ENCODE measurements at regions not wholly inside any gene's neighbourhood (a gene's known extent, or its start where the extent isn't known, plus 50 kb on each side); places are given as distances from the start of the nearest gene placed in this dataset.
"Not testable (repeated sequence)": the region's sequence is repeated elsewhere in the genome, so short reads cannot be mapped to it uniquely, and the experiment has no call there.

DNA sequence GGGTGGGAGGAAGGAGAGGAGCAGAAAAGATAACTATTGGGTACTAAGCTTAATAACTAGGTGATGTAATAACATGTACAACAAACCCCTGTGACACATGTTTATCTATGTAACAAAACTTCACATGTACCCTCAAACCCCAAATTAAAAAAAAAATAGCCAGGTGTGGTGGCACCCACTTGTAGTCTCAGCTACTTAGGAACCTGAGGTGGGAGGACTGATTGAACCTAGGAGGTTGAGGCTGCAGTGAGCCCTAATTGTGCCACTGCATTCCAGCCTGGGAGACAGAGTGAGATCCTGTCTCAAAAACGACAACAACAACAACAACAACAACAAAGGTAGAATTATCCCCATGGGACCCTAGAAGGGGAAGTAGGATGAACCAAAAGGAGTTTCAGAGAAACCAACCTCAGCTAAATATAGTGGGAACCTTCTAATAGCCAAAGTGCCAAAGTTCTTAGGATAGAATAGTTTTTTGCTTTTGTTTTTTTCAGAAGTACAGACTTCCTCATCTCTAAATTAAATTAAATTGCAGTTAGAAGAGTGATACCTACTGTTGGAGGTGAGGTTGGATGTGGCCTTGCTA, 67.9 kb upstream of the MEGF10 start:
- DNase-seq (ENCODE audit: extremely low read depth in 1 of 4, low spot score in 3 of 4); FAIRE-seq; H3K27ac ChIP-seq (ENCODE audit: extremely low read depth, low read depth, low read length); H2AFZ ChIP-seq (ENCODE audit: low read depth, low read length); H3K9ac ChIP-seq (ENCODE audit: insufficient read depth in 1 of 2, low read depth in 2 of 2, low read length in 2 of 2); intact Hi-C loops (cut with micrococcal nuclease); H3K79me2 ChIP-seq (ENCODE audit: control insufficient read depth, insufficient read depth, low read length); H3K4me1 ChIP-seq (replicated peaks in 1 of 2; ENCODE audit: control insufficient read depth in 2 of 2, insufficient read depth in 2 of 2, low read length in 2 of 2); CTCF ChIA-PET (ENCODE audit: low intra/inter-chr PET ratio); BruUV-seq (replicated peaks); H3K4me3 ChIP-seq; H4K20me1 ChIP-seq (replicated peaks; ENCODE audit: control insufficient read depth, insufficient read depth, low read length); ATAC-seq; in situ Hi-C loops (cut with MboI); H3K4me2 ChIP-seq (ENCODE audit: insufficient read depth, low read length); H3K9me3 ChIP-seq (replicated peaks; ENCODE audit: control insufficient read depth, insufficient read depth, low read depth, low read length); H3K9me1 ChIP-seq (ENCODE audit: control insufficient read depth, insufficient read depth, low read length); H3K36me3 ChIP-seq (ENCODE audit: control insufficient read depth, insufficient read depth, low read length); H3K27me3 ChIP-seq (ENCODE audit: control insufficient read depth in 2 of 2, insufficient read depth in 2 of 2, low read length in 2 of 2): not testable (repeated sequence)
- 0% methylated on average over 1 of the region's 1 CpG for WGBS (ENCODE audit: insufficient coverage, low coverage, missing lambda C conversion rate)
- POLR2A ChIA-PET, result interaction anchor here (0.6 kb wide), 1 partner anchor 798 kb away, joined by 3 read pairs; no protein-coding TSS in a partner anchor

DNA sequence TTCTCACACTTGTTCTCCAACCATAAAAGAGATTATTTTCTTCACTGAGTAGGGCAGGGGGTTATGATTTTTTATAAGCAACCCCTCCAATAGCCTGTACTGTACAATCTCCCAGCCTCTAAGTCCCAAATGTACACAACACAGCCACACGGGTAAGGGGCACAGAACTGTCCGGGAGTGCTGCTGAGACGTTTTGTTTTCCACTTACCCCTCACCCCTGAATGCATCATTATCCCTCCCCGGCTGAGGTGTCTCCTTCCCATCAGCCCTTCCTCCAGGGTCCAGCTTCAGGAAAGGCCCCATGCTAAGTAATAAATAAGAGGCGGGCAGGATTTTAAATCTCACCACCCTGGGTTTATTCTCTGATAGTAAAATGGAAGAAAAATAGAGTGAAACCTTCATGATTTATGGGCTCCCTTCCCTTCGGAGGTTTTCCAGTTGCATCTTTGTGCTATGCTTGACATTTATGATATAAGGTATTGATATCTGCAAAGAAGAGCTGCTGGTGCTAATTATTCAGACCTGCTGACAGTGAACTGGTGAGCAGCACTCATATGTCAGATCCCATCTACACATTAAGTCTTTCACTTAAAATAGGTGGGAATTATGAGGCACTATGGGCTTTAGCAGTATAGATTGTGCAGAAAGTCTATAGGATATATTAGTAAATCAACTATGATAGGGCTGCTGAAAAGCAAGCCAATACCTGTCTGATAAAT, 67.2 kb upstream of the MEGF10 start:
- Histone ChIP-seq H2AFZ (ENCODE audit: low read depth, low read length) (no peak overlapping the region), H3K4me1 (replicated peaks in 1 of 2; ENCODE audit: control insufficient read depth in 2 of 2, insufficient read depth in 2 of 2, low read length in 2 of 2) (no peaks in the 10 kb centered on the region), H3K9me1 (ENCODE audit: control insufficient read depth, insufficient read depth, low read length) (no peaks in the 10 kb centered on the region), H3K27ac (ENCODE audit: extremely low read depth, low read depth, low read length) (no peak overlapping the region), H3K79me2 (ENCODE audit: control insufficient read depth, insufficient read depth, low read length) (no peaks in the 10 kb centered on the region), H3K9ac (ENCODE audit: insufficient read depth in 1 of 2, low read depth in 2 of 2, low read length in 2 of 2) (no peak overlapping the region), H3K4me3 (no peak overlapping the region), H3K36me3 (ENCODE audit: control insufficient read depth, insufficient read depth, low read length) (no peaks in the 10 kb centered on the region), H3K9me3 (replicated peaks; ENCODE audit: control insufficient read depth, insufficient read depth, low read depth, low read length) (no peaks in the 10 kb centered on the region), H3K4me2 (ENCODE audit: insufficient read depth, low read length) (no peak overlapping the region), H4K20me1 (replicated peaks; ENCODE audit: control insufficient read depth, insufficient read depth, low read length) (no peaks in the 10 kb centered on the region), H3K27me3 (ENCODE audit: control insufficient read depth in 2 of 2, insufficient read depth in 2 of 2, low read length in 2 of 2) (peaks cover 0 to 5% of the 10 kb centered on the region in 2 experiments; a peak in 3 of 5 replicates)
- WGBS (ENCODE audit: insufficient coverage, low coverage, missing lambda C conversion rate), result 2% methylated on average over 6 of the region's 6 CpGs
- ATAC-seq (no peak), DNase-seq (ENCODE audit: extremely low read depth in 1 of 4, low spot score in 3 of 4) (no peak), FAIRE-seq (no peak)
- CTCF ChIA-PET (ENCODE audit: low intra/inter-chr PET ratio), result no interaction called here
- POLR2A ChIA-PET, result interaction anchor here (0.6 kb wide), 1 partner anchor 799 kb away, joined by 3 read pairs; no protein-coding TSS in a partner anchor
- no TSS peak for BruUV-seq (replicated peaks)
- in situ Hi-C loops (cut with MboI), result no loop called here
- intact Hi-C loops (cut with micrococcal nuclease), result no loop called here
- TF ChIP-seq SPI1 (IDR thresholded peaks at IDR 0.05; ENCODE audit: borderline replicate concordance, low read depth, low read length), result no peak
- no peak for TF ChIP-seq ZNF551 (CRISPR knock-in tag; IDR thresholded peaks at IDR 0.05)
- TF ChIP-seq, protein P1, sequence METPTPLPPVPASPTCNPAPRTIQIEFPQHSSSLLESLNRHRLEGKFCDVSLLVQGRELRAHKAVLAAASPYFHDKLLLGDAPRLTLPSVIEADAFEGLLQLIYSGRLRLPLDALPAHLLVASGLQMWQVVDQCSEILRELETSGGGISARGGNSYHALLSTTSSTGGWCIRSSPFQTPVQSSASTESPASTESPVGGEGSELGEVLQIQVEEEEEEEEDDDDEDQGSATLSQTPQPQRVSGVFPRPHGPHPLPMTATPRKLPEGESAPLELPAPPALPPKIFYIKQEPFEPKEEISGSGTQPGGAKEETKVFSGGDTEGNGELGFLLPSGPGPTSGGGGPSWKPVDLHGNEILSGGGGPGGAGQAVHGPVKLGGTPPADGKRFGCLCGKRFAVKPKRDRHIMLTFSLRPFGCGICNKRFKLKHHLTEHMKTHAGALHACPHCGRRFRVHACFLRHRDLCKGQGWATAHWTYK (CRISPR knock-in tag; IDR thresholded peaks at IDR 0.05), result no peak
- TF ChIP-seq, protein P2, sequence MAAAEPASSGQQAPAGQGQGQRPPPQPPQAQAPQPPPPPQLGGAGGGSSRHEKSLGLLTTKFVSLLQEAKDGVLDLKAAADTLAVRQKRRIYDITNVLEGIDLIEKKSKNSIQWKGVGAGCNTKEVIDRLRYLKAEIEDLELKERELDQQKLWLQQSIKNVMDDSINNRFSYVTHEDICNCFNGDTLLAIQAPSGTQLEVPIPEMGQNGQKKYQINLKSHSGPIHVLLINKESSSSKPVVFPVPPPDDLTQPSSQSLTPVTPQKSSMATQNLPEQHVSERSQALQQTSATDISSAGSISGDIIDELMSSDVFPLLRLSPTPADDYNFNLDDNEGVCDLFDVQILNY (CRISPR knock-in tag; IDR thresholded peaks at IDR 0.05), result no peak
- no peak for TF ChIP-seq PHF21A (IDR thresholded peaks at IDR 0.05; ENCODE audit: borderline replicate concordance, low read depth)
- TF ChIP-seq, protein P3, sequence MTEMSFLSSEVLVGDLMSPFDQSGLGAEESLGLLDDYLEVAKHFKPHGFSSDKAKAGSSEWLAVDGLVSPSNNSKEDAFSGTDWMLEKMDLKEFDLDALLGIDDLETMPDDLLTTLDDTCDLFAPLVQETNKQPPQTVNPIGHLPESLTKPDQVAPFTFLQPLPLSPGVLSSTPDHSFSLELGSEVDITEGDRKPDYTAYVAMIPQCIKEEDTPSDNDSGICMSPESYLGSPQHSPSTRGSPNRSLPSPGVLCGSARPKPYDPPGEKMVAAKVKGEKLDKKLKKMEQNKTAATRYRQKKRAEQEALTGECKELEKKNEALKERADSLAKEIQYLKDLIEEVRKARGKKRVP (CRISPR knock-in tag; IDR thresholded peaks at IDR 0.05), result no peak
- no peak for TF ChIP-seq NFE2 (IDR thresholded peaks at IDR 0.05; ENCODE audit: low read depth)
- no peak for TF ChIP-seq ZNF561 (CRISPR knock-in tag; conservative IDR thresholded peaks at IDR 0.05)
- TF ChIP-seq RBM39 (optimal IDR thresholded peaks at IDR 0.05; ENCODE audit: low read depth, low read length), result no peak
